Retinal pigment epithelial cell (primary cell): ENCODE measurements at regions not wholly inside any gene's neighbourhood (a gene's known extent, or its start where the extent isn't known, plus 50 kb on each side); places are given as distances from the start of the nearest gene placed in this dataset.

Source experiments
- DNase-seq: peaks from one replicate; pipeline ENCODE4 v3.0.0-alpha.2; 2010; ENCODE audit warnings: low read depth
- H3K4me3 ChIP-seq: 2 replicates; pipeline ENCODE4 v1.5.1; 2011; ENCODE audit warnings: mild to moderate bottlenecking, low read length, control low read depth, moderate library complexity
- TF ChIP-seq, protein P1 (sequence below): conservative IDR thresholded peaks from 2 replicates; pipeline ENCODE4 v1.5.1; 2011; ENCODE audit warnings: low read depth, low read length, control low read depth, inconsistent platforms

DNA sequence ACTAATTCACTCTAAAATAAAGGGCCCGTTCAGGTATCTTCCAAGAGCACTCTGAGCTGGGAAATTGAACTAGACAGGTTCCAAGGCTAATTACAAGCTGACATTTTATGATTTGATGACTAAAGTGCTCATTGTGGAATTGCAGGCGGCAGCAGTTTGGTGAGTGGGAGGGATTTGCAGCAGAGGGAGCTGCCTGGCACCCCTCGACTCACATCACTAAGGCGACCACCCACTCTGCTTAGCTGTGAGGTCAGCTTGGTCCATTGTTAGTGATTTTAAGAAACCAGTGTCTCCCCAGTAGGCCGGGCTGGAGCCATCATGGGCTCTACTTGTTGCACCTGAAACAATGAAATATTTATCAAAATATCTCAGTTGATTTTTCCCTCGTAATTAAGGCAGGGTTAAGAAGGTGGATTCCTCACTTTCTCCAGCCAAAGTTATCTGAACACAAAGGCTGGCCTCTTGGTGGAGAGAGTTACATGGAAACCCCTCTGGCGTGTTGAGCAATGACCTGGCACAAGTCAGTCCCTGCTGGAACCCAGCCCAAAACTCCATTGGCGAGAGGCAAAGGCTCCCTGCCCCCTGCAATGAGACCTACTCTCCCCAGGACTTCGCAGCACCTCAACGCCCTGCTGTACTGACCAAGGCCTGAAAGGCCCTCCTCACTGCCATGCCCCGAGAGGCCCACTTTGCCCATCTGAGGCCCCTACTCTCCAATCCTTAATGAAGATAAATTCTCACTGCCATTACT is 65.0 kb upstream of the ATP2B2 start:
- DNase-seq = no peak
- H3K4me3 ChIP-seq = no peak overlapping the region
- TF ChIP-seq, protein P1, sequence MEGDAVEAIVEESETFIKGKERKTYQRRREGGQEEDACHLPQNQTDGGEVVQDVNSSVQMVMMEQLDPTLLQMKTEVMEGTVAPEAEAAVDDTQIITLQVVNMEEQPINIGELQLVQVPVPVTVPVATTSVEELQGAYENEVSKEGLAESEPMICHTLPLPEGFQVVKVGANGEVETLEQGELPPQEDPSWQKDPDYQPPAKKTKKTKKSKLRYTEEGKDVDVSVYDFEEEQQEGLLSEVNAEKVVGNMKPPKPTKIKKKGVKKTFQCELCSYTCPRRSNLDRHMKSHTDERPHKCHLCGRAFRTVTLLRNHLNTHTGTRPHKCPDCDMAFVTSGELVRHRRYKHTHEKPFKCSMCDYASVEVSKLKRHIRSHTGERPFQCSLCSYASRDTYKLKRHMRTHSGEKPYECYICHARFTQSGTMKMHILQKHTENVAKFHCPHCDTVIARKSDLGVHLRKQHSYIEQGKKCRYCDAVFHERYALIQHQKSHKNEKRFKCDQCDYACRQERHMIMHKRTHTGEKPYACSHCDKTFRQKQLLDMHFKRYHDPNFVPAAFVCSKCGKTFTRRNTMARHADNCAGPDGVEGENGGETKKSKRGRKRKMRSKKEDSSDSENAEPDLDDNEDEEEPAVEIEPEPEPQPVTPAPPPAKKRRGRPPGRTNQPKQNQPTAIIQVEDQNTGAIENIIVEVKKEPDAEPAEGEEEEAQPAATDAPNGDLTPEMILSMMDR = no peak

DNA sequence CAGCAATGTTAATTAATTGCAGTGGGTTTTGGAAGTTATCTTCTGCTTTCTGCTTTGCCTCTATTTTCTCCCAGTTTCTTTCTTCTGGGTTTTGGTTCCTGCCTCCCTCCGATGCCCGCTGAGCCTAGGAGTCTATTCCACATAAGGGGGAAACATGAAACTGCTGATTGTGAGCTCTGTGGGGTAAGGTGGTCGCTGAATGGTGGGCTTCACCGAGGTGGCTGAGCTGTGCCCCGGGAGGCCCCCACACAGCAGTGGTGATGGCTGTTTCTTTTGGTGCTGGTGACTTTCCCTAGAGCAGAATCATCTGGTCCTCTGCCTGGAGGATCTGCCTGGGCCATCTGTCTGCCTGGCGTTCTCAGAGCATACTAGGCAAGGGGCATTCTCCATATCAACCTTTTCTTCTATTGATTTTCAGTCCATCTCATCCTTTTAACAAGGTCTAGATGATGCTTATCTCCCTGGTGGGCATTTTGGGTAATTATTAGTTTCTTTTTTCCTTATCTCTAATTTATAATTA is 68.8 kb upstream of the ATP2B2 start:
- no peak for DNase-seq
- H3K4me3 ChIP-seq = no peak overlapping the region
- TF ChIP-seq, protein P1 = no peak

DNA sequence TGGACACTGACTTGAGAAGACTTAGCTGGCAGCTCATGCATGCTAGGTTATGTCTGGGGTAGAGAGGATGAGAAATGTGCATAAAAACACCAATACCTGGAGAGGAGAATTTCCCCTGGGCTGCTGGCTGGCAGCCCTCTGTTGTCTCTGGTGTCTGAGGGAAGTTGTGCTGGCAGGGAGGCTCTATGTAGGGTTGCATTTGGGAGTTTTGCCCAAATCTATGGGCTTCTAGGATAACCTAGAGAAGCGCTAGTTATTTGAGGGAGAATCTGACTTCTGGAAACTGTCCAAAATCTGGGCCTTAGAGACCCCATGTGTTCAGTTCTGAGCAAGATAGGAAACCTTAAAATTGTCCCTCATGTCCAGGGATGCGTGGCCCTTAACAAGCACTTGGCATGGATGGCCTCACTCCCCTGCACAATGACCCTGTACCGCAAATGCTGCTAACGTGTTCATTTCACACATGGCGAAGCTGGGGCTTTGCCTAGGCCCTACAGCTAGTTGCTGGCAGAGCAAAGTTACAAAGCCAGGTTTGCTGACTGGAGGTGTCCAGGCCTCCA is 70.3 kb upstream of the ATP2B2 start:
- H3K4me3 ChIP-seq = no peak overlapping the region
- no peak for DNase-seq
- TF ChIP-seq, protein P1 = no peak

- TF ChIP-seq, protein P1 = no peak
- H3K4me3 ChIP-seq = no peak overlapping the region
- DNase-seq = no peak
Observed at GRCh38 chr3:10577486-10577885, 72.1 kb upstream of the ATP2B2 start.

GRCh38 chr3:10580426-10580825 is 75.0 kb upstream of the ATP2B2 start:
- H3K4me3 ChIP-seq = no peak overlapping the region
- TF ChIP-seq, protein P1 = no peak
- DNase-seq = no peak

GRCh38 chr3:10581251-10581650 is 75.9 kb upstream of the ATP2B2 start:
- DNase-seq = no peak
- TF ChIP-seq, protein P1 = no peak
- no peak overlapping the region for H3K4me3 ChIP-seq

DNA sequence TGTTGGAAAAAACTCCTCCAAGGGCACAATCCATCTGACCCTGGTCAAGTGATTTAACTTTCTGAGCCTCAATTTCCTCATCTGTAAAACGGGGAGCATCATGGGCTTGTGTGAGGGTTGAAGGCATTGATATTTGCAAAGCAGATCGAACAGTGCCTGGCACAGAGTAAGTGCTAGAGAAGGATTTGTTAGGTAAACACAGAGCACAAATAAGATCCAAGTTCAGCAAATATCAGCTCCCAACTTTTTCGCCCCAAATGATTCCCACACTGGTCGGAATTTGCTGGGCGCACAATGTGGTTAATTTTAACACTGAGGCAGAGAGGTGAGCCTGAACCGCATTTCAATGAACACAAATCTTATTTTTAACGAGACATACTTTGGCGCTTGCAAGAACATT is 76.3 kb upstream of the ATP2B2 start:
- DNase-seq = no peak
- no peak overlapping the region for H3K4me3 ChIP-seq
- TF ChIP-seq, protein P1 = no peak
